ENCODE measurements at regions not wholly inside any gene's neighbourhood (a gene's known extent, or its start where the extent isn't known, plus 50 kb on each side); places are given as distances from the start of the nearest gene placed in this dataset.

GRCh38 chr20:50376888-50377459 is 133.2 kb upstream of the PTPN1 start:
- DNase-seq (ENCODE audit: low read depth): no peak

- no peak for DNase-seq (ENCODE audit: low read depth)
These were observed 131.8 kb upstream of the PTPN1 start for GRCh38 chr20:50378170-50379000.

- peak; percentile 84 for DNase-seq (ENCODE audit: low read depth)
These were observed 130.9 kb upstream of the PTPN1 start for GRCh38 chr20:50379049-50379990.

GRCh38 chr20:50379991-50380696 is 130.0 kb upstream of the PTPN1 start:
- no peak for DNase-seq (ENCODE audit: low read depth)

- peak; percentile 49 for DNase-seq (ENCODE audit: low read depth)
These were observed 129.5 kb upstream of the PTPN1 start for GRCh38 chr20:50380697-50381040.

- no peak for DNase-seq (ENCODE audit: low read depth)
These were observed 129.0 kb upstream of the PTPN1 start for GRCh38 chr20:50381075-50381732.

- no peak for DNase-seq (ENCODE audit: low read depth)
These were observed 128.2 kb upstream of the PTPN1 start for GRCh38 chr20:50381771-50382593.

GRCh38 chr20:50385733-50386640 is 124.2 kb upstream of the PTPN1 start:
- DNase-seq (ENCODE audit: low read depth): no peak

- no peak for DNase-seq (ENCODE audit: low read depth)
These were observed 123.6 kb upstream of the PTPN1 start for GRCh38 chr20:50386641-50386960.

GRCh38 chr20:50387218-50387995 is 122.8 kb upstream of the PTPN1 start:
- no peak for DNase-seq (ENCODE audit: low read depth)

GRCh38 chr20:50387996-50388332 is 122.2 kb upstream of the PTPN1 start:
- no peak for DNase-seq (ENCODE audit: low read depth)

GRCh38 chr20:50388733-50389437 is 121.3 kb upstream of the PTPN1 start:
- no peak for DNase-seq (ENCODE audit: low read depth)

GRCh38 chr20:50389438-50389807 is 120.8 kb upstream of the PTPN1 start:
- DNase-seq (ENCODE audit: low read depth): no peak

- DNase-seq (ENCODE audit: low read depth): no peak
These were observed 120.1 kb upstream of the PTPN1 start for GRCh38 chr20:50389808-50390684.

GRCh38 chr20:50390685-50391443 is 119.3 kb upstream of the PTPN1 start:
- no peak for DNase-seq (ENCODE audit: low read depth)

GRCh38 chr20:50391444-50392137 is 118.6 kb upstream of the PTPN1 start:
- DNase-seq (ENCODE audit: low read depth): no peak
